HG03354 (cell line): ENCODE measurements at regions not wholly inside any gene's neighbourhood (a gene's known extent, or its start where the extent isn't known, plus 50 kb on each side); places are given as distances from the start of the nearest gene placed in this dataset.
"Not testable (repeated sequence)": the region's sequence is repeated elsewhere in the genome, so short reads cannot be mapped to it uniquely, and the experiment has no call there.

Source experiments
- ATAC-seq: cut with Tn5 transposase; IDR thresholded peaks from one replicate; pipeline ENCODE4 v1.9.1; 2021; ENCODE audit warnings: mild to moderate bottlenecking; ENCODE audit not compliant: unreplicated experiment, poor library complexity, severe bottlenecking

GRCh38 chr3:194875581-194876402 is 190.1 kb downstream of the FAM43A start:
- no peak for ATAC-seq

DNA sequence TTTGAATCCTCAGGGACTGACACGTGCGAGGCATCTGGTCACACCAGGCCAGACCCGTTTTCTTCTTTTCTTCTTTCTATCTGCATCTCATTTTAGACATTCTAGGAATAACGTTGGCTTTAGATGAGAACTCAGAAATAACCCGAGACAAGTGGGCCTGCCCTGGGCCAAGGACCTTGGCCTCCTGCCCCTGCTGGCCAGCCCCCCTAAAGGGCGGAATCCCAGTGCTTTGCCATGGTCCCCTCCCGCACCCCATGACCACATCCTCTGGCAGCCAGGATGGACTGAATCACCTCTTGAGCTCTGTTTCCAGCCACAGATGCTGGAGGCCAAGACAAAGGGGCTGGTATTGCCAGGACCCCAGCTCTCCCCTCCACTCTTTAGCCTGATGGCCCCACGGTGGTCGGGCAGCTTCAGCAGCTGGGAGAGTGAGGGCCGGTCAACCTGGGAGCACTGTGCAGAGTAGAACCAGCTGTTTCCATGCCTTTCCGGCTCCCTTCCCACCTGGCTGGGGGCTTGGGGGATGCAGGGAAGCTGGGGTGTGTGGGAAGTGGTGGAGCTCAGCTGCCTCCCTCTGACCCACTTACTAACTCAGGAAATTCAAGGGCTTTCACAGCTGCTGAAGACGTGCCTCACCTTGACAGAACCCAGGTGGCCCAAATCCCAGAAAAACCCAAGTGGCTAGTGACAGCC is 190.9 kb downstream of the FAM43A start:
- no peak for ATAC-seq

DNA sequence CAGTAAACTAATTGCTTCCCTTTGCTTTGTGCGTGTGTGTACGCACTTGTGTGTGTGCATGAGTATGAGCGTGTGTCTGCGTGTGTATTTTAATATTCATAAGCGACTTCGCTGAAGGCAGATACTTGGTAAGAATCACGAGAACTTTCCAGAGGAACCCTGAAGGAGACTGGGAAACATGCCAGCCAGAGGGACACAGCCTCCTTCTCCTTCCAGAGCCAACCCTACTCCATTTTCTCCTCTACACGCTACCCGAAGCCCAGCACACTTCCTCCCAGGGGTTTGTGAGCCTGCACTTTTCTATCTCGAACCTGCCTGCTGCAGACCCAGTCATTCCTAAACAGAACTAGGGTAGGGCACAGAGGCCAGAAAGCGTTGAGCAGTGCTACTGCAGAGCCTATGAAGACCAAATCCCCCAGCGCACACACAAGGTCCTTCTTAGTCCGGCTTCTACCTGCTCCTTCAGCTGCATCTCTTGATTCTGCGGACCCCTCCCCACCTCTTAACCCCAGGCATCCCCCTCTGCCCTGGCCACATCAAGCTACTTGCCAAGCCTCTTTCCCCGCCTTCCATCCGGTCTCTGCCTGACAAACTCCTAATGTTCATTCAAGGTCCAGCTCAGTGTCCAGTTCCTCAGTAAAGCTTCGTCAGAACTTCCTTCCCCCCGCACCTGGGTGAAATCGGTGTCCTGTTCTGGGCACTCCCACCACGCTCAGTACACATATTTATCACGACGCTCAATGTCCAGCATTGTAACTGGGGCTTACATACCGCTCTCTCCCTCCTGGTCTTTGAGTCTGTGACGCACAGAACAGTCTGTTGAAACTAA is 191.8 kb downstream of the FAM43A start:
- ATAC-seq = no peak

- no peak for ATAC-seq
Observed at GRCh38 chr3:194879126-194879877, 193.6 kb downstream of the FAM43A start.

GRCh38 chr3:194879991-194880939 is 194.6 kb downstream of the FAM43A start:
- ATAC-seq = no peak

DNA sequence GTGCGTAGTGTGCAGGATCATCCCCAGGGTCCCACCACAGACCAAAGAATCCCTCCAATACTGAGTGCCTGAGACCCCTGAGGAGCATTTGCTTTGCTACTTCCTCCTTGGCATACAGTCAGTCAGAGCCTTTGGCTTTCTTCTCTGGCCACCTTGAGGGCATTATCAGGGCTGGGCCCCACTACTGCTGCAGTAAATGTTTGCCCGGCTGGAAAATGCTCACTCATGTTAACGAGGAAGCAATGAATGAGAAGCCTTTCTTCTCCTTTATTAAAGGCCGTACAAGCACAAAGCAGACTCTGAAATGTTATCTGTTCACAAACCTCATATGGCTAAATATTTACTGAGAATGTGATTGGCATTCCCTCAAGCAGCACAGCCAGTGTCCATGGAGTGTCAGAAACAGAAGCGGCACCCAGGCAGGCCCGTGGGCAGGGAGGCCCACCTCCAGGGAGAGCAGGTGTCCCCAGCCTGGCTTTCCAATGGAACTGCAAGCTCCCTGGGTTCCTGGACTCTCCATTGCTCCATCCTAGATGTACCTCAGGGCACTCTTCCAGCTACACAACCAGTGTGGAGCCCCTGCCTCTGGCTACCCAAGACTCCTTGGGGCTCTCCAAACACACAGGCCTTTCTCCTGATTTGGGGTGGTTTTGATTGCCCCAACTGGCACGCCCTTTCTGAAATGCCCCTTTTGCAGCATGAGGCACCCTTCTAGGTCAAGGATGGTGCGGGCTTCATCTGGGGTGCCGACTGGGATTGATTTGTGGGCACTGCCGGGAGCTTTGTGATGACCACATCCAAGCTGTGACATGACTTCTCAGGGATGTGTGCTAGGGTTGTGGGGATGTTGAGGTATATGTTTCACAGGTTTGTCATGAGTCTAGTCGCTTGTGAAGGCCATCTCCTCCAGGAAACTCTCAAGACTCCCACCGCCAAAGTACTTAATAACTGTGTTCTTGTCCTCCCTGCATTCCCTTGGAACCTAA is 195.6 kb downstream of the FAM43A start:
- ATAC-seq = no peak

DNA sequence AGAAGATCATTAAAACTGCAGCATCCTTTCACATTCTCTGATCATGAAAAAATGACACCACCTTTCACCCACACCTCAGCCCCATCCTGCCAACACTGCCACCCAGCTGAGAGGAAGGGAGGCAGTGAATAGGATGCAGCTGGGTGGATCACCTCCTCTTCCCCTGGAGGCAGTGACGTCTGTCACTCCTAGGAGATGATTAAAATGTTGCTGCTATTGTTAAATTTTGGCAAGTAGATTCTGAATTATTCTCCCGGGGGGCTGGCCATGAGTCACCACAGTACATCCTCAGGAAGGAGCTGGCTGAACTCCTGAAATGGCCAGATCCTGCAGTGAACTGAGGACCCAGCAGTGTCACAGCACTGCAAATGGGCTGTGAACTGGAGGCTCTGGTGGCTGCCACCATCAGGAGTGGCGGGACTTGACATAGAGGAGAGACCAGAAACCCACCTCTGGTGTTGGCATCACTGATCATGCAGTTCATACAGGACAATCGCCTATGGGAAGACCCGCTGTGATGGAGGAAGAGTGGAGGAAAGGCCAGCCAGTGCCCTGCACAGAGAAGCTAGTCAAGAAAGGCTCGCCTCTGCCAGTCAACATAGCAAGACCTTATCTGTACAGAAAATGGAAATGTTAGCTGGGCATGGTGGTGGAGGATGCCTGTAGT is 199.1 kb downstream of the FAM43A start:
- ATAC-seq = no peak

DNA sequence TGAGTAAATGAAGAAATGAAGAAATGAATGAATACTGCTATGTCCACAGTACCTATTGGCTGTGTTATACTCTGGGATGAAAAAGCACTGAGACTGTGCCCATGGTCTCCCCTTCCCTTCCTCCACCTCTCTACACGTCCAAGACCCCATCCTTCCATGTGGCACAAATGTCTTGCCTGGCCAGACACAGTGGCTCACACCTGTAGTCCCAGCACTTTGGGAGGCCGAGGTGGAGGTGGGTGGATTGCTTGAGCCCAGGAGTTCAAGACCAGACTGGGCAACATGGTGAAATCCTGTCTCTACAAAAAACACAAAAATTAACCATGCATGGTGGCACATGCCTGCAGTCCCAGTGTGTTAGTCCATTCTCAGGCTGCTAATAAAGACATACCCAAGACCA is 200.1 kb downstream of the FAM43A start:
- no peak for ATAC-seq

DNA sequence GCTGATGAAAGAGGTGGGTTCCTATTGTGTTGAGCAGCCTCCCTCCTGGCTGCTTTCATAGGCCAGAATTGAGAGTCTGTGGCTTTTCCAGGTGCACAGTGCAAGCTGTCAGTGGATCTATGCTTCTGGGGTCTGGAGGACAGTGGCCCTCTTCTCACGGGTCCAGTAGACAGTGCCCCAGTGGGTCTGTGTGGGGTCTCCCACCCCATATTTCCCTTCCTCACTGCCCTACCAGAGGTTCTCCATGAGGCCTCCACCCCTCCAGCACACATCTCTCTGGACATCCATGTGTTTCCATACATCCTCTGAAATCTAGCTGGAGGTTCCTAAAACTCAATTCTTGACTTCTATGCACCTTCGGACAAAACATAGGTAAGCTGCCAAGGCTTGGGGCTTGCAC is 201.2 kb downstream of the FAM43A start:
- no peak for ATAC-seq

DNA sequence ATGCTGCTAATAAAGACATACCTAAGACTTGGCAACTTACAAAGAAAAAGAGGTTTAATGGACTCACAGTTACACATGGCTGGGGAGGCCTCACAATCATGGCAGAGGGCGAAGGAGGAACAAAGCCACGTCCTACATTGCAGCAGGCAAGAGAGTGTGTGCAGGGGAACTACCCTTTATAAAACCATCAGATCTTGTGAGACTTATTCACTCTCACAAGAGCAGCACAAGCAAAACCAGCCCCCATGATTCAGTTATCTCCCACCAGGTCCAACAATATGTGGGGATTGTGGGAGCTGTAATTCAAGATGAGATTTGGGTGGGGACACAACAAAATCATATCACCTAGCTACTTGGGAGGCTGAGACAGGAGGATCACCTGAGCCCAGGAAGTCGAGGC is 202.4 kb downstream of the FAM43A start:
- ATAC-seq = not testable (repeated sequence)

DNA sequence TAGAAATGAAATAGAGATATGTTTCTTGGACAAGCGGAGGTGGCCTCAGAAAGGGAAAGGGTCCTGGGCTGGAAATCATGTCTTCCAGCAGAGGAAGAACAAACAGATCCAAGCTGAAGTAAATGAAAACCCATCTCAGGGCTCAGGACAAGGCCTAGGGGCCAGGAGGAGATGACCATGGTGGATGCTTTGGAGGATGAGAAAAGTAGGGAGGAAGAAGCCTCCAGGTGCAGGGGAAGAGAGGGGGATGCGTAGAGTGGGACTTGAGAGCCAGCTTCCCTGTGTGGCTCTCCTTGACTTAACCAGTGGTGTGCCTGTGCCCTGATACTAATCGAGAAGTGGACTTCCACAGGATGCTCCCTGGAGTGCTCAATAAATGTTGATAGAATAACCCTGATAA is 203.2 kb downstream of the FAM43A start:
- no peak for ATAC-seq

GRCh38 chr3:194890091-194890490 is 204.4 kb downstream of the FAM43A start:
- ATAC-seq = no peak

GRCh38 chr3:194893121-194893987 is 207.7 kb downstream of the FAM43A start:
- no peak for ATAC-seq

DNA sequence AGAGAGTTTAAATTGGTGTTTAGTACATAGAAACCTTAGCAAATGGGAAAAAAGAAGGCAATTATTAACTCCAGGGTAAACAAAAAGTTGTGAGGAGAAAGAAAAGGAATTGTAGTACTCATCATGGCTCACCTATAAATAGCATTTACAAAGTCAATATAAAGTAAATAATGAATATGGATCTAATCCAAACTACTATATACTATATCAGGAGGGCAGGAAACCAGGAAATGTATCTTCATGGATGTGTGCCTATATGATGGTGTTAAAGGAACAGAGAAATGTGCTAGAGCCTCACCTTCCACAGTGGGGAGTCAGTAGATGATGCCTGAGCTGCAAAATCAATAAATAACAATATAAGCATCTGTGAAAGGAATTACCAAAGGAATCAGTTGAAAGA is 208.9 kb downstream of the FAM43A start:
- no peak for ATAC-seq

DNA sequence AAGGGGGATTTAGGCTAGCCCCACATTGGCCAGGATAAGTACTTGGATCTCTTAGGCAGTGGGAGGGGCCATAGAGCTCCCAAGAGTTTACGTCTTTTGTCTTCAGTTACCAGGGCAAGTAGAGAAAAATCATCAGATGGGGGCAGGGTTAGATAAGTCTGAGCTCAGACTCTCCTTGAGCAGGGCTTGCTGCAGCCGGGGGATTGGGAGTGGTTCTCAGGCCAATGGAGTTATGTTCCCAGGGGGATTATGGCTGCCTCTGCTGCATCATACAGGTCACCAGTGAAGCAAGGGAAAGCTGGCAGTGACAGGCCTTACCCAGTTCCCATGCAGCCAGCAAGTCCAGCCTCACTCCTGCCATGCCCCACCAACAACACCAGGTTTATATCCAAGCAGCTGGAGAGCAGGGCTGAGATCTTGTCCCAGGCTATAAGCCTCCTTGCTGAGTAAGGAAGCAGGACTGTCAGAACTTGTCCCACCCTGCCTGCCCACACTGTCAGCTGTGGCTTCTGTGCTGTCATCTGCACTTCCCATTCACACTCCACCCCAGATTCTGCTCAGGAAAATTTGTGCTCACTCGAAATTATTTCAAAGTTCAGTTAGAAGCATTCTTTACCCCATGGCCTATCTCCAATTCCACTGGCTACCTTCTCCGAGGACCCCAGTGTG is 215.3 kb downstream of the FAM43A start:
- no peak for ATAC-seq

DNA sequence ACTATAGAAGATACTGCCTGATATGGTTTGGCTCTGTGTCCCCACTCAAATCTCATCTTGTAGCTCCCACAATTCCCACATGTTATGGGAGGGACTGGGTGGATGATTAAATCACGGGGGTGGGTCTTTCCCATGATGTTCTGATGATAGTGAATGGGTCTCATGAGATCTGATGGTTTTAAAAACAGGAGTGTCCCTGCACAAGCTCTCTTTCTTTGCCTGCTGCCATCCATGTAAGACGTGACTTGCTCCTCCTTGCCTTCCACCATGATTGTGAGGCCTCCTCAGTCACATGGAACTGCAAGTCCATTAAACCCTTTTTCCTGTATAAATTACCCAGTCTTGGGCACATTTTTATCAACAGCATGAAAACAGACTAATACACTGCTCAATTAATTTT is 217.8 kb downstream of the FAM43A start:
- not testable (repeated sequence) for ATAC-seq
